Endothelial cell (in vitro differentiated cells): ENCODE measurements at regions not wholly inside any gene's neighbourhood (a gene's known extent, or its start where the extent isn't known, plus 50 kb on each side); places are given as distances from the start of the nearest gene placed in this dataset.

ENCODE experiments used
- DNase-seq: peaks from one replicate; pipeline ENCODE4 v3.0.0; 2021; ENCODE audit warnings: low spot score
- H3K27ac Mint-ChIP-seq: one replicate; pipeline ENCODE4 v1.8.0; 2021; ENCODE audit warnings: mixed read lengths, inconsistent platforms; ENCODE audit not compliant: unreplicated experiment
- H3K27me3 Mint-ChIP-seq: one replicate; pipeline ENCODE4 v1.8.0; 2021; ENCODE audit warnings: mild to moderate bottlenecking, moderate library complexity, mixed read lengths, inconsistent platforms; ENCODE audit not compliant: unreplicated experiment
- H3K36me3 Mint-ChIP-seq: one replicate; pipeline ENCODE4 v1.8.0; 2021; ENCODE audit warnings: mild to moderate bottlenecking, low read depth, mixed read lengths, inconsistent platforms; ENCODE audit not compliant: unreplicated experiment
- H3K4me1 Mint-ChIP-seq: one replicate; pipeline ENCODE4 v1.8.0; 2021; ENCODE audit warnings: mild to moderate bottlenecking, mixed read lengths, inconsistent platforms; ENCODE audit not compliant: unreplicated experiment
- H3K4me3 Mint-ChIP-seq: one replicate; pipeline ENCODE4 v1.8.0; 2021; ENCODE audit warnings: mild to moderate bottlenecking, mixed read lengths, inconsistent platforms; ENCODE audit not compliant: unreplicated experiment
- H3K9me3 Mint-ChIP-seq: one replicate; pipeline ENCODE4 v1.8.0; 2021; ENCODE audit warnings: mixed read lengths, inconsistent platforms; ENCODE audit not compliant: unreplicated experiment
- CTCF ChIP-seq: fragments of 200-600 bp; sonication (generic); IDR thresholded peaks from one replicate; pipeline ENCODE4 v1.5.0; 2021; ENCODE audit warnings: antibody characterized with exemption; ENCODE audit not compliant: unreplicated experiment

GRCh38 chr10:128576336-128576735 is 450.1 kb upstream of the MKI67 start:
- Mint-ChIP-seq H3K27ac (peak overlapping the region; percentile 10), H3K4me1 (peaks cover 28% of the 10 kb centered on the region), H3K9me3 (no peaks in the 10 kb centered on the region), H3K36me3 (no peaks in the 10 kb centered on the region), H3K27me3 (peaks cover 2% of the 10 kb centered on the region), H3K4me3 (no peak overlapping the region)
- TF ChIP-seq CTCF: no peak
- no peak for DNase-seq

- peaks cover 2% of the 10 kb centered on the region for H3K27me3 Mint-ChIP-seq
- no peak overlapping the region for H3K4me3 Mint-ChIP-seq
- H3K9me3 Mint-ChIP-seq: no peaks in the 10 kb centered on the region
- peaks cover 28% of the 10 kb centered on the region for H3K4me1 Mint-ChIP-seq
- H3K36me3 Mint-ChIP-seq: no peaks in the 10 kb centered on the region
- H3K27ac Mint-ChIP-seq: peak overlapping the region; percentile 57
- DNase-seq: no peak
- TF ChIP-seq CTCF: no peak
Measured at GRCh38 chr10:128576943-128577670, 450.9 kb upstream of the MKI67 start.

- H3K27me3 Mint-ChIP-seq: peaks cover 2% of the 10 kb centered on the region
- no peak overlapping the region for H3K4me3 Mint-ChIP-seq
- H3K27ac Mint-ChIP-seq: no peak overlapping the region
- TF ChIP-seq CTCF: no peak
- no peak for DNase-seq
- no peaks in the 10 kb centered on the region for H3K36me3 Mint-ChIP-seq
- H3K9me3 Mint-ChIP-seq: no peaks in the 10 kb centered on the region
- H3K4me1 Mint-ChIP-seq: peaks cover 28% of the 10 kb centered on the region
Measured at GRCh38 chr10:128577958-128578750, 451.9 kb upstream of the MKI67 start.

- peaks cover 2% of the 10 kb centered on the region for H3K27me3 Mint-ChIP-seq
- H3K4me1 Mint-ChIP-seq: peaks cover 28% of the 10 kb centered on the region
- H3K36me3 Mint-ChIP-seq: no peaks in the 10 kb centered on the region
- no peak overlapping the region for H3K4me3 Mint-ChIP-seq
- no peaks in the 10 kb centered on the region for H3K9me3 Mint-ChIP-seq
- DNase-seq: no peak
- H3K27ac Mint-ChIP-seq: no peak overlapping the region
- no peak for TF ChIP-seq CTCF
Measured at GRCh38 chr10:128578766-128579165, 452.5 kb upstream of the MKI67 start.
